Epithelial cell of proximal tubule (primary cell): ENCODE measurements at regions not wholly inside any gene's neighbourhood (a gene's known extent, or its start where the extent isn't known, plus 50 kb on each side); places are given as distances from the start of the nearest gene placed in this dataset.
"Not testable (repeated sequence)": the region's sequence is repeated elsewhere in the genome, so short reads cannot be mapped to it uniquely, and the experiment has no call there.

ENCODE experiments used
- DNase-seq: peaks from one replicate; pipeline ENCODE4 v3.0.0-alpha.2; 2011; ENCODE audit warnings: low read depth
- H3K4me3 ChIP-seq: 2 replicates; pipeline ENCODE4 v1.5.1; 2011; ENCODE audit warnings: low read depth, mild to moderate bottlenecking, low read length
- CTCF ChIP-seq: conservative IDR thresholded peaks from 2 replicates; pipeline ENCODE4 v1.5.1; 2012; ENCODE audit warnings: low read depth, mild to moderate bottlenecking, low read length

GRCh38 chr2:9715238-9715637 is 84.4 kb upstream of the YWHAQ start:
- DNase-seq, result no peak
- TF ChIP-seq CTCF, result no peak
- H3K4me3 ChIP-seq, result no peak overlapping the region

- DNase-seq, result no peak
- no peak for TF ChIP-seq CTCF
- H3K4me3 ChIP-seq, result no peak overlapping the region
These were observed 87.2 kb upstream of the YWHAQ start for GRCh38 chr2:9717886-9718451.

- no peak for TF ChIP-seq CTCF
- no peak overlapping the region for H3K4me3 ChIP-seq
- DNase-seq, result no peak
These were observed 89.7 kb upstream of the YWHAQ start for GRCh38 chr2:9720352-9721093.

- H3K4me3 ChIP-seq, result no peak overlapping the region
- DNase-seq, result no peak
- TF ChIP-seq CTCF, result no peak
These were observed 90.5 kb upstream of the YWHAQ start for GRCh38 chr2:9721344-9721743.

- H3K4me3 ChIP-seq, result no peak overlapping the region
- TF ChIP-seq CTCF, result no peak
- DNase-seq, result no peak
These were observed 91.7 kb upstream of the YWHAQ start for GRCh38 chr2:9722451-9722850.

- TF ChIP-seq CTCF, result no peak
- DNase-seq, result no peak
- no peak overlapping the region for H3K4me3 ChIP-seq
These were observed 93.8 kb upstream of the YWHAQ start for GRCh38 chr2:9724565-9724964.

GRCh38 chr2:9725106-9725505 is 94.3 kb upstream of the YWHAQ start:
- no peak overlapping the region for H3K4me3 ChIP-seq
- no peak for DNase-seq
- no peak for TF ChIP-seq CTCF

- H3K4me3 ChIP-seq, DNase-seq: not testable (repeated sequence)
These were observed 95.2 kb upstream of the YWHAQ start for GRCh38 chr2:9726016-9726415.

GRCh38 chr2:9730523-9730922 is 99.7 kb upstream of the YWHAQ start:
- H3K4me3 ChIP-seq, DNase-seq: not testable (repeated sequence)
